KOPT-K1 (cell line): ENCODE measurements at regions not wholly inside any gene's neighbourhood (a gene's known extent, or its start where the extent isn't known, plus 50 kb on each side); places are given as distances from the start of the nearest gene placed in this dataset.
"Not testable (repeated sequence)": the region's sequence is repeated elsewhere in the genome, so short reads cannot be mapped to it uniquely, and the experiment has no call there.

Experiments used
- H3K27ac ChIP-seq: fragments of 200-600 bp; sonication (generic); 2 replicates; pipeline ENCODE4 v1.5.1; 2016; ENCODE audit warnings: antibody characterized with exemption, mild to moderate bottlenecking, low read depth, low read length; ENCODE audit not compliant: poor library complexity, severe bottlenecking
- H3K36me3 ChIP-seq: fragments of 200-600 bp; sonication (generic); 2 replicates; pipeline ENCODE4 v1.5.1; 2017; ENCODE audit warnings: antibody characterized with exemption, mild to moderate bottlenecking, low read length, moderate library complexity; ENCODE audit not compliant: insufficient read depth
- H3K9me3 ChIP-seq: fragments of 200-600 bp; sonication (generic); 2 replicates; pipeline ENCODE4 v1.5.1; 2017; ENCODE audit warnings: antibody characterized with exemption, low read length, mild to moderate bottlenecking; ENCODE audit not compliant: insufficient read depth, poor library complexity, severe bottlenecking

GRCh38 chr6:25193460-25194171, 85.6 kb upstream of the CARMIL1 start:
- Histone ChIP-seq H3K36me3 (no peaks in the 10 kb centered on the region), H3K27ac (no peak overlapping the region), H3K9me3 (no peaks in the 10 kb centered on the region)

- no peaks in the 10 kb centered on the region for H3K36me3 ChIP-seq
- no peaks in the 10 kb centered on the region for H3K9me3 ChIP-seq
- no peak overlapping the region for H3K27ac ChIP-seq
Observed at GRCh38 chr6:25194172-25194678, 84.9 kb upstream of the CARMIL1 start.

GRCh38 chr6:25196464-25196863, 82.7 kb upstream of the CARMIL1 start:
- no peaks in the 10 kb centered on the region for H3K36me3 ChIP-seq
- H3K9me3 ChIP-seq = no peaks in the 10 kb centered on the region
- no peak overlapping the region for H3K27ac ChIP-seq

DNA sequence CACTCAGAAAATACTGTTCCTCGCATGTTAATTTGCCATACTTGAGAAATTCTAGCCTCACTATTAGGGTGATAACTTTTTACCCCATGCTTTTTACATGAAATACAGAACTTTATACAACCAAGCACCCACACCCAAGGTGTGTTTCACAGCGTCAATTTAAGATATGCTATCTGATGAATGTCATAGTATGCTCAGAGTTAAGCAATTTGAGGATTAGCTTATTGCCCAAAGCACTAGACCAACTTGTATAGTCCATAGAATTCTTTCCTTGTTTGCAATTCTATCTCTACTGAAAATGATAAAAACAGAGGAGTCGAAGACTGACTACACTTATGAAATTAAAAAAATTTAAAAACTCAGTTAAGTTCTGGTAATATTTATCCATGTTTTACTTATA, 82.1 kb upstream of the CARMIL1 start:
- H3K27ac ChIP-seq = no peak overlapping the region
- no peaks in the 10 kb centered on the region for H3K9me3 ChIP-seq
- H3K36me3 ChIP-seq = no peaks in the 10 kb centered on the region

GRCh38 chr6:25199544-25199943, 79.6 kb upstream of the CARMIL1 start:
- Histone ChIP-seq H3K9me3 (no peaks in the 10 kb centered on the region), H3K36me3 (no peaks in the 10 kb centered on the region), H3K27ac (no peak overlapping the region)

DNA sequence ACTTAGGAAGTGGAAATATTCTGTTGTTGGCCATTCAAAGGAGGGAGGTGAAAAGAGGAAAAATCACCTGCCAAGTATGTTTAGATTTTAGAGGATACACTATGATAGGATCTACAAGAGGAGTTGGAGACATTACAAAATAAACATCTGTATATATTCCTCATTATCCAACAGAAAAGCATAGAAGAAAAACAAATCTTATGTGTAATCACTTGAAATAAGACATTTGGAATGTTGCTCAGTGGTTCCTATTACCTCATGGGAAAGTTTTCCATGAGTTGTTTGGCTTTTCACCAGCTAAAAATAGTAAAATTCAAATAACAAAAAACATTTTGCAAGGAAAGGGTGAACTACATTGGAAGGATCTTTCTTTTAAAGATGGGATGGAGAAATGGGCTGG, 76.7 kb upstream of the CARMIL1 start:
- peaks cover 9% of the 10 kb centered on the region for H3K9me3 ChIP-seq
- H3K36me3 ChIP-seq = no peaks in the 10 kb centered on the region
- H3K27ac ChIP-seq = no peak overlapping the region

GRCh38 chr6:25205629-25206028, 73.5 kb upstream of the CARMIL1 start:
- no peak overlapping the region for H3K27ac ChIP-seq

GRCh38 chr6:25207453-25208155, 71.6 kb upstream of the CARMIL1 start:
- not testable (repeated sequence) for H3K9me3 ChIP-seq, H3K36me3 ChIP-seq, H3K27ac ChIP-seq

More at GRCh38 chr6:25205629-25206028, 73.5 kb upstream of the CARMIL1 start:
- Histone ChIP-seq H3K9me3 (peaks cover 9% of the 10 kb centered on the region), H3K36me3 (no peaks in the 10 kb centered on the region)

DNA sequence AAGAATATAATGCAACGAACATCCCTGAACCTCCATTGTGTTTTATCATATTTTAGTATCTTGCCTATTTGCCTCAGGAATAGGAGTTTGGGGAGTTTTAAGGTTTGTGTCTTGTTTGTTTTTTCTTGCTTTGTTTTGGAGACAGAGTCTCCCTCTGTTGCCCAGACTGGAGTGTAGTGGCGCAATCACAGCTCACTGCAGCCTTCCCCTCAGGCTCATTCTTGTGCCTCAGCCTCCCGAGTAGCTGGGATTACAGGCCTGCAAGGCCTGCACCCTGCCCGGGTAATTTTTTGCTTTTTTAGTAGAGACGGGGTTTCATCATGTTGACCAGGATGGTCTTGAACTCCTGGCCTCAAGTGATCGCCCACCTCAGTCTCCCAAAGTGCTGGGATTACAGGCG, 63.3 kb upstream of the CARMIL1 start:
- H3K27ac ChIP-seq = no peak overlapping the region
- H3K9me3 ChIP-seq = no peaks in the 10 kb centered on the region
- H3K36me3 ChIP-seq = no peaks in the 10 kb centered on the region

- H3K36me3 ChIP-seq = no peaks in the 10 kb centered on the region
- H3K27ac ChIP-seq = no peak overlapping the region
- no peaks in the 10 kb centered on the region for H3K9me3 ChIP-seq
Observed at GRCh38 chr6:25217302-25217701, 61.9 kb upstream of the CARMIL1 start.

GRCh38 chr6:25217829-25218228, 61.3 kb upstream of the CARMIL1 start:
- no peak overlapping the region for H3K27ac ChIP-seq
- H3K36me3 ChIP-seq = no peaks in the 10 kb centered on the region
- H3K9me3 ChIP-seq = no peaks in the 10 kb centered on the region

DNA sequence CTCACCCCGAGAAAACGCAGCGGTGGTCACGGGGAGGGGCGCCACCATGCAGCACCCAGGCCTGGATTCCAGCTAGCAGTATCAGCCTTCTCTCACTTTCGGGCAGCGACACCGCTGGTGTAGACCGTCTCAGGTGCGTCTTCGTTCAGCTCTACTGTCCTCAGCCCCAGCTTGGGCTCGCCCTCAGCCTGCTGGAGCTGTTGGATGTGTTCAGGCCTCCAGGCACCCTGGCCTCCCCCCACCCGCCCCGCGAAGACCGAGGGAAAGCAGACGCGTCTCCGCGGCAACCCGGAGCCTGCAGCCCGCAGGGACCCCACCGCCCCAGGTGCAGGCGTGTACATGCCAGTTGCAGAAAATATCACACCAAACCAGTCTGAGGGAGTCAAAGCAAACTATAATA, 60.8 kb upstream of the CARMIL1 start:
- Histone ChIP-seq H3K27ac (no peak overlapping the region), H3K9me3 (no peaks in the 10 kb centered on the region), H3K36me3 (no peaks in the 10 kb centered on the region)

- no peaks in the 10 kb centered on the region for H3K36me3 ChIP-seq
- no peaks in the 10 kb centered on the region for H3K9me3 ChIP-seq
- no peak overlapping the region for H3K27ac ChIP-seq
Observed at GRCh38 chr6:25219216-25219916, 59.8 kb upstream of the CARMIL1 start.

DNA sequence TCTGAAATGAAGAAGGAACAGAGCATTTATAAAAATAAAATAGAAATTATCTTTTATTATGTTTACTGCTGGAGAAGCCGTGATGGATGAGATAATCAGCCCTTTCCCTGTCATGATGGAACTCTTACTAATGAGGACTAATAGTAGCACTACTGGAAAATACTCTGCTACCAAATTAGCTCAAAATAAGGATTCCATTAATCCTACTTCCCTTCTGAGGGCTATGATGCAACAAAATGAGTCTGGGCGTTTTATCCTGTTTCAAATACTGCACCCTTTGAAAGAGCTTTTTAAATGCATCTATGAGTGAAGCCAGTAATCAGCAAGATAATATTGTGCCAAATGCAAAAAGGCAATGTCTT, 59.3 kb upstream of the CARMIL1 start:
- H3K9me3 ChIP-seq = no peaks in the 10 kb centered on the region
- no peaks in the 10 kb centered on the region for H3K36me3 ChIP-seq
- H3K27ac ChIP-seq = no peak overlapping the region

- H3K9me3 ChIP-seq = no peaks in the 10 kb centered on the region
- no peaks in the 10 kb centered on the region for H3K36me3 ChIP-seq
- no peak overlapping the region for H3K27ac ChIP-seq
Observed at GRCh38 chr6:25220857-25221256, 58.3 kb upstream of the CARMIL1 start.
